ENCODE measurements at regions not wholly inside any gene's neighbourhood (a gene's known extent, or its start where the extent isn't known, plus 50 kb on each side); places are given as distances from the start of the nearest gene placed in this dataset.

DNA sequence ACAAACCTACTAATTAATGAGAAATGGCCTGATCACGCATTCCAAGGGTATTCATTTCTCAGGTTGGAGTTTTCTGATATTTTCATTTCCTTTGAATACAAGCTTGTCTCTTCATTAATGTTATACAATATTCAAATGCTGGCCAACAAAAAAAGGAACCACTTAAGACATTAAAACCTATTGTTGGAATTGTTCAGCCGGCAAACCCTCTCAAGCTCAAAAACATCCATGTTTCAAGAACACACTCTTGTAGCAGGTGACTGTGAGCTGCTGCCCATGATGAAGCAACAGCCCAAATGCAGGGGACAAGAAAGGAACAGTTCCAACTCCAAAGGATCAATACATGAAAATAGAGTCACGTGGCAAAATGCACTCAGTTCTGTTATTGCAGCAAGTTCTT is 454.5 kb downstream of the BCL11A start:
- Histone ChIP-seq H3K4me1 (ENCODE audit: low read length) (peaks cover 18% of the 10 kb centered on the region), H3K4me3 (ENCODE audit: low read length) (no peak overlapping the region), H3K36me3 (replicated peaks; ENCODE audit: insufficient read depth, low read length) (no peaks in the 10 kb centered on the region), H3K27me3 (replicated peaks; ENCODE audit: insufficient read depth, low read length) (no peaks in the 10 kb centered on the region), H3K27ac (ENCODE audit: low read length) (no peak overlapping the region), H3K79me2 (ENCODE audit: low read length) (no peaks in the 10 kb centered on the region), H3F3A (ENCODE audit: insufficient read depth, low read length) (peaks cover 9% of the 10 kb centered on the region; the same call in 1 of the 2 replicates), H3K9me3 (replicated peaks; ENCODE audit: insufficient read depth, low read length) (no peaks in the 10 kb centered on the region), H2AFZ (ENCODE audit: low read length) (no peak overlapping the region), H3K9me2 (replicated peaks; ENCODE audit: insufficient read depth, low read length) (no peaks in the 10 kb centered on the region), H4K20me1 (ENCODE audit: insufficient read depth, low read length) (no peaks in the 10 kb centered on the region), H3K4me2 (ENCODE audit: low read depth, low read length) (no peak overlapping the region), H3K9ac (ENCODE audit: low read length) (no peak overlapping the region)
- no peak for DNase-seq
- no peak for TF ChIP-seq CTCF (IDR thresholded peaks at IDR 0.05; ENCODE audit: low read length)
- TF ChIP-seq EZH2phosphoT487 (IDR thresholded peaks at IDR 0.05; ENCODE audit: low read length), result no peak
- TF ChIP-seq EZH2 (optimal IDR thresholded peaks at IDR 0.05; ENCODE audit: low read depth, low read length), result no peak

GRCh38 chr2:60097298-60097697 is 456.2 kb downstream of the BCL11A start:
- no peaks in the 10 kb centered on the region for H3K9me2 ChIP-seq (replicated peaks; ENCODE audit: insufficient read depth, low read length)
- no peaks in the 10 kb centered on the region for H3K27me3 ChIP-seq (replicated peaks; ENCODE audit: insufficient read depth, low read length)
- no peaks in the 10 kb centered on the region for H3K36me3 ChIP-seq (replicated peaks; ENCODE audit: insufficient read depth, low read length)
- no peak overlapping the region for H3K27ac ChIP-seq (ENCODE audit: low read length)
- H3K79me2 ChIP-seq (ENCODE audit: low read length), result no peaks in the 10 kb centered on the region
- peaks cover 22% of the 10 kb centered on the region for H3K4me1 ChIP-seq (ENCODE audit: low read length)
- no peak for DNase-seq
- H4K20me1 ChIP-seq (ENCODE audit: insufficient read depth, low read length), result no peaks in the 10 kb centered on the region
- H3K4me3 ChIP-seq (ENCODE audit: low read length), result no peak overlapping the region
- TF ChIP-seq CTCF (IDR thresholded peaks at IDR 0.05; ENCODE audit: low read length) (no peak), EZH2phosphoT487 (IDR thresholded peaks at IDR 0.05; ENCODE audit: low read length) (no peak), EZH2 (optimal IDR thresholded peaks at IDR 0.05; ENCODE audit: low read depth, low read length) (no peak)
- H3F3A ChIP-seq (ENCODE audit: insufficient read depth, low read length), result peaks cover 10% of the 10 kb centered on the region; the same call in 1 of the 2 replicates
- no peaks in the 10 kb centered on the region for H3K9me3 ChIP-seq (replicated peaks; ENCODE audit: insufficient read depth, low read length)
- H3K4me2 ChIP-seq (ENCODE audit: low read depth, low read length), result no peak overlapping the region
- H3K9ac ChIP-seq (ENCODE audit: low read length), result no peak overlapping the region
- H2AFZ ChIP-seq (ENCODE audit: low read length), result no peak overlapping the region

GRCh38 chr2:60096556-60096955 is 456.9 kb downstream of the BCL11A start:
- no peaks in the 10 kb centered on the region for H3K79me2 ChIP-seq (ENCODE audit: low read length)
- no peak overlapping the region for H3K4me2 ChIP-seq (ENCODE audit: low read depth, low read length)
- DNase-seq, result no peak
- H3K9ac ChIP-seq (ENCODE audit: low read length), result no peak overlapping the region
- no peaks in the 10 kb centered on the region for H3K9me2 ChIP-seq (replicated peaks; ENCODE audit: insufficient read depth, low read length)
- H3K27me3 ChIP-seq (replicated peaks; ENCODE audit: insufficient read depth, low read length), result no peaks in the 10 kb centered on the region
- no peaks in the 10 kb centered on the region for H3K36me3 ChIP-seq (replicated peaks; ENCODE audit: insufficient read depth, low read length)
- H3K27ac ChIP-seq (ENCODE audit: low read length), result no peak overlapping the region
- H3F3A ChIP-seq (ENCODE audit: insufficient read depth, low read length), result peaks cover 10% of the 10 kb centered on the region; the same call in 1 of the 2 replicates
- no peaks in the 10 kb centered on the region for H3K9me3 ChIP-seq (replicated peaks; ENCODE audit: insufficient read depth, low read length)
- no peak for TF ChIP-seq CTCF (IDR thresholded peaks at IDR 0.05; ENCODE audit: low read length)
- TF ChIP-seq EZH2 (optimal IDR thresholded peaks at IDR 0.05; ENCODE audit: low read depth, low read length), result no peak
- TF ChIP-seq EZH2phosphoT487 (IDR thresholded peaks at IDR 0.05; ENCODE audit: low read length), result no peak
- peaks cover 22% of the 10 kb centered on the region for H3K4me1 ChIP-seq (ENCODE audit: low read length)
- H4K20me1 ChIP-seq (ENCODE audit: insufficient read depth, low read length), result no peaks in the 10 kb centered on the region
- no peak overlapping the region for H3K4me3 ChIP-seq (ENCODE audit: low read length)
- H2AFZ ChIP-seq (ENCODE audit: low read length), result no peak overlapping the region

Measured in MM.1S (cell line).